ENCODE measurements at regions not wholly inside any gene's neighbourhood (a gene's known extent, or its start where the extent isn't known, plus 50 kb on each side); places are given as distances from the start of the nearest gene placed in this dataset.

DNA sequence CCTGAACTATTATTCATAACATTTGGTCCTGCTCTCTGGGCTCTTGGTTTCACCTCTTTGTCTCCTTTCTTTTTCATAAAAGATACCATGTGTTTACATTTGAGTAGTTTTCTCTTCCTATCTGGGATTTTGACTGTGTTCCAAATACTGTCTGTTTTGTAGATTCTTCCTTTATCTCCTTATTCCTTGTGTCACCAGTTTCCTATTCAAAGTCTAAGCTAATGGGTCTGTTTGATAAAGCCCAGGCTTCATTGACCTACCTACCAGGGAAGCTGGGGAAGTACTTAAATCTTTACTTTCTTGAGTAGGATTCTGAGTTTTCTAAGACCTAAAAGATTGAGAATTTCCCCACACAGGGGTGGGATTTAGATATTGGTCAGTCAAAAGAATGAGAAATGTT, 409.5 kb downstream of the RAPGEF2 start:
- DNase-seq (no peak), ATAC-seq (no peak)
- TF ChIP-seq, protein P1, sequence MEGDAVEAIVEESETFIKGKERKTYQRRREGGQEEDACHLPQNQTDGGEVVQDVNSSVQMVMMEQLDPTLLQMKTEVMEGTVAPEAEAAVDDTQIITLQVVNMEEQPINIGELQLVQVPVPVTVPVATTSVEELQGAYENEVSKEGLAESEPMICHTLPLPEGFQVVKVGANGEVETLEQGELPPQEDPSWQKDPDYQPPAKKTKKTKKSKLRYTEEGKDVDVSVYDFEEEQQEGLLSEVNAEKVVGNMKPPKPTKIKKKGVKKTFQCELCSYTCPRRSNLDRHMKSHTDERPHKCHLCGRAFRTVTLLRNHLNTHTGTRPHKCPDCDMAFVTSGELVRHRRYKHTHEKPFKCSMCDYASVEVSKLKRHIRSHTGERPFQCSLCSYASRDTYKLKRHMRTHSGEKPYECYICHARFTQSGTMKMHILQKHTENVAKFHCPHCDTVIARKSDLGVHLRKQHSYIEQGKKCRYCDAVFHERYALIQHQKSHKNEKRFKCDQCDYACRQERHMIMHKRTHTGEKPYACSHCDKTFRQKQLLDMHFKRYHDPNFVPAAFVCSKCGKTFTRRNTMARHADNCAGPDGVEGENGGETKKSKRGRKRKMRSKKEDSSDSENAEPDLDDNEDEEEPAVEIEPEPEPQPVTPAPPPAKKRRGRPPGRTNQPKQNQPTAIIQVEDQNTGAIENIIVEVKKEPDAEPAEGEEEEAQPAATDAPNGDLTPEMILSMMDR (IDR thresholded peaks at IDR 0.05), result no peak
- intact Hi-C loops (cut with DNase I, micrococcal nuclease), result no loop called here
- Histone ChIP-seq H3K4me3 (no peak overlapping the region), H3K4me1 (ENCODE audit: low read depth) (no peaks in the 10 kb centered on the region), H3K36me3 (ENCODE audit: low read depth) (no peaks in the 10 kb centered on the region), H3K9me3 (no peaks in the 10 kb centered on the region)

DNA sequence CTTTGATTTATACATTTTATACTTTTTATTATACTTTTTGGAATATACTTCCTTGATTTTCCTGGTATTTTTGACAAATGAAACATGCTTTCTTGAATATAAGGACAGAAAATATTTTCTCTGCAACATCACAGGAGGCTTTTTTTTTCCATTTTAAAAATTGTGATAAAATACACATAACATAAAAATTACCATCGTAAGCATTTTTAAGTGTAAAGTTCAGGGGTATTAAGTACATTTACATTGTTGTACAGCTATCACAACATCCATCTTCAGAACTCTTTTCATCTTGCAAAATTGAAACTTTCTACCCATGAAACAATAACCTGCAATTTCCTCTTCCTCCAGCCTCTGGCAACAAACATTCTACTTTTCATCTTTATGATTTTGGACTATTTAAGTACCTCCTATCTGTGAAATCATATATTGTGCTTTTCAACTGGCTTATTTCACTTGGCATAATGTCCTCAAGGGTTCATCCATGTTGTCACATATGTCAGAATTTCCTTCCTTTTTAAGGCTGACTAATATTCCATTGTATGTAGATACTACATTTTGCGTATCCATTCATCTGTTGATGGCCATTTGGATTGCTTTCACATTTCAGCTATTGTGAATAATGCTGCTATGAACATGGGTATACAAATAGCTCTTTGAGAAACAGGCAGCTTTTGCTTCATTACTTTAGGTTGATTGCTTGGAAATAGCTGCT, 412.6 kb downstream of the RAPGEF2 start:
- no peaks in the 10 kb centered on the region for H3K36me3 ChIP-seq (ENCODE audit: low read depth)
- H3K9me3 ChIP-seq, result no peaks in the 10 kb centered on the region
- TF ChIP-seq, protein P1 (IDR thresholded peaks at IDR 0.05), result no peak
- H3K4me3 ChIP-seq, result no peak overlapping the region
- DNase-seq (no peak), ATAC-seq (no peak)
- intact Hi-C loops (cut with DNase I, micrococcal nuclease), result no loop called here
- no peaks in the 10 kb centered on the region for H3K4me1 ChIP-seq (ENCODE audit: low read depth)

DNA sequence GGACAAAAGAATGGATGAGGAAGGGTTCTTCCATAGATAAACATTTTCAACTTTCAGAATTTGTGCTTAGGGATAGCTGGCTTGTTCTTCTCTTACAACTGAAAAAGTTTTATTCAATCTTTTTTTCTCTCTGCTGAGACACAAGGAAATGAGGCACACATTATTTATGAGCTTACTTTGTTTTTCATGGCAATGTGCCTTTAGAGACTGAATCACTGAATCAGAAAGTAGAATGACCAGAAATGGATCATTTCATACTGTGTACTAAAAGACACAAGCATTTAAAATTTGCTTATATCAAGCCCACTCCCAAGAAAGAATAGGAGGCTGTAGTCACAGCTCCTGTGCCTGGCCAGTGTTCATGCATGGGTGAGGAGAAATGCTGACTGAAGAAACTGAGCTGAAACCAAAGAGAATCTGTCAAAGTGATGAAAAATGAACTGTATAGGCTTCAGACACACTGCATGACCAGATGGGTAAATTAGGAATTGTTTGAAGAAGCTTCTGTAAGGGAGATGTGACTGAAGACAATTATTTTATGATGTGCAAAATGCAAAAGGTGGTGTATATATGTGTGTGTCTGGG, 413.8 kb downstream of the RAPGEF2 start:
- no peaks in the 10 kb centered on the region for H3K36me3 ChIP-seq (ENCODE audit: low read depth)
- H3K4me3 ChIP-seq, result no peak overlapping the region
- DNase-seq (no peak), ATAC-seq (no peak)
- H3K9me3 ChIP-seq, result no peaks in the 10 kb centered on the region
- intact Hi-C loops (cut with DNase I, micrococcal nuclease), result no loop called here
- TF ChIP-seq, protein P1 (IDR thresholded peaks at IDR 0.05), result no peak
- H3K4me1 ChIP-seq (ENCODE audit: low read depth), result no peaks in the 10 kb centered on the region

DNA sequence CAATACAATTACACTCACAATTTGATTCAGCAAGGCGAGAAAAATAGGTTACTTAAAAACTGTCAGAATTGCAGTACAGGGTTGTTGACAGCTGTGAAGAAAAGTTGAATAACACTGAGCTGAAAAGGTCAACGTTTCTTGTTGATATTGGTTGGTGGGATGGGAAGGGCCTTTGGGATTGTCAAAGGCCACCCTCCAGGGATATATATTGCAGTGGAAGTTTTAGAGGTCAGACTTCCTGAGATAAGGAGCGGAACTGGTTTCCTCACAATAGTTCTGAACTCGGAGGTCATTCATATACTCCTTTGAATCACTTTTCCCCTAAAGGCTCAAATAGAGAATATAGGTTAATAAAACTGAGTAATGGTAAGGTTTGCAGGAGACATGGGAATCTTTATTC, 417.2 kb downstream of the RAPGEF2 start:
- no peaks in the 10 kb centered on the region for H3K36me3 ChIP-seq (ENCODE audit: low read depth)
- ATAC-seq, result no peak
- H3K4me1 ChIP-seq (ENCODE audit: low read depth), result no peaks in the 10 kb centered on the region
- no peak for DNase-seq
- TF ChIP-seq, protein P1 (IDR thresholded peaks at IDR 0.05), result no peak
- no peak overlapping the region for H3K4me3 ChIP-seq
- H3K9me3 ChIP-seq, result no peaks in the 10 kb centered on the region
- intact Hi-C loops (cut with DNase I, micrococcal nuclease), result no loop called here

DNA sequence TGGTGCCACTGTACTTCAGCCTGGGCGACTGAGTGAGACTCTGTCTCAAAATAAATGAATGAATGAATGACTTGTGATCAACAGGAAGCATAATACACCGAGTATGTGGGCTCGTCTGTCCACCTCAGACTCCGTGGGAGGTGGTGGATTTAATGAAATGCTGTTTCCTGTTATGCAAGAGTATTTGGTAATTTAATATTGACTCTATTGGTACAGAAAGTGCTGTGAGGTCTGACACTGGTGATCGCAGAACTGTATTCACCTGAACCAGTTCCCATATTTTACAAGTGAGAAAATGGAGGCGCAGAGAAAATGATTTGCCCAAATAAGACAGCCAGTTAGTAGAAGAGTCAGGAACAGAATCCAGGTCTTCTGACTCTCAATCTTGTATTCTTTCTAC, 423.3 kb downstream of the RAPGEF2 start:
- no peak for DNase-seq
- Histone ChIP-seq H3K36me3 (ENCODE audit: low read depth) (no peaks in the 10 kb centered on the region), H3K4me1 (ENCODE audit: low read depth) (no peaks in the 10 kb centered on the region), H3K9me3 (no peaks in the 10 kb centered on the region), H3K4me3 (no peak overlapping the region)
- ATAC-seq, result no peak
- intact Hi-C loops (cut with DNase I, micrococcal nuclease), result no loop called here
- TF ChIP-seq, protein P1 (IDR thresholded peaks at IDR 0.05), result no peak

All from mucosa of descending colon (tissue), 3 donors.